CD4-positive, alpha-beta T cell treated with Interferon gamma for 1 hour (primary cell): ENCODE measurements at regions not wholly inside any gene's neighbourhood (a gene's known extent, or its start where the extent isn't known, plus 50 kb on each side); places are given as distances from the start of the nearest gene placed in this dataset.

Source experiments
- DNase-seq: peaks from one replicate; pipeline ENCODE4 v3.0.0-alpha.2; 2020

- no peak for DNase-seq
These were observed 119.7 kb upstream of the NWD2 start for GRCh38 chr4:37124800-37125199.

- DNase-seq = no peak
These were observed 118.5 kb upstream of the NWD2 start for GRCh38 chr4:37126051-37126450.

- no peak for DNase-seq
These were observed 114.1 kb upstream of the NWD2 start for GRCh38 chr4:37130465-37130864.

GRCh38 chr4:37132351-37132974, 112.1 kb upstream of the NWD2 start:
- DNase-seq = no peak

GRCh38 chr4:37132975-37133360, 111.6 kb upstream of the NWD2 start:
- DNase-seq = no peak

GRCh38 chr4:37138019-37138653, 106.4 kb upstream of the NWD2 start:
- DNase-seq = no peak

GRCh38 chr4:37138789-37139188, 105.8 kb upstream of the NWD2 start:
- no peak for DNase-seq

- DNase-seq = no peak
These were observed 104.6 kb upstream of the NWD2 start for GRCh38 chr4:37139987-37140386.

- no peak for DNase-seq
These were observed 98.3 kb upstream of the NWD2 start for GRCh38 chr4:37146260-37146659.

- no peak for DNase-seq
These were observed 86.9 kb upstream of the NWD2 start for GRCh38 chr4:37157476-37158167.

GRCh38 chr4:37160653-37161052, 83.9 kb upstream of the NWD2 start:
- no peak for DNase-seq

GRCh38 chr4:37165844-37166243, 78.7 kb upstream of the NWD2 start:
- no peak for DNase-seq

GRCh38 chr4:37169956-37170355, 74.6 kb upstream of the NWD2 start:
- DNase-seq = no peak

GRCh38 chr4:37188100-37188499, 56.4 kb upstream of the NWD2 start:
- no peak for DNase-seq
